Testis (tissue), 2 donors: ENCODE measurements at regions not wholly inside any gene's neighbourhood (a gene's known extent, or its start where the extent isn't known, plus 50 kb on each side); places are given as distances from the start of the nearest gene placed in this dataset.

ENCODE experiments used
- DNase-seq: peaks from one replicate; pipeline ENCODE4 v3.0.0-alpha.2; 2019
- H3K27ac ChIP-seq, 2 donors: fragments of 200-600 bp; sonication (generic); one replicate each; pipeline ENCODE4 v1.5.1; 2019
- H3K27me3 ChIP-seq: fragments of 200-600 bp; sonication (generic); one replicate; pipeline ENCODE4 v1.5.1; 2019
- H3K36me3 ChIP-seq: fragments of 200-600 bp; sonication (generic); one replicate; pipeline ENCODE4 v1.5.1; 2017; ENCODE audit warnings: low read depth; ENCODE audit errors: missing control alignments
- H3K4me1 ChIP-seq: fragments of 200-600 bp; sonication (generic); one replicate; pipeline ENCODE4 v1.5.1; 2019
- H3K4me3 ChIP-seq, 2 donors: fragments of 200-600 bp; sonication (generic); one replicate each; pipeline ENCODE4 v1.5.1; 2017 to 2019
- H3K9me3 ChIP-seq: fragments of 200-600 bp; sonication (generic); one replicate; pipeline ENCODE4 v1.5.1; 2017
- CTCF ChIP-seq, 3 experiments: fragments of 450-650 bp in 2 of 3; fragments of 200-600 bp in 1 of 3; sonication (generic) in 1 of 3; IDR thresholded peaks; one replicate each; pipeline ENCODE4 v1.5.1; 2016 to 2019; ENCODE audit warnings: antibody characterized with exemption in 3 of 3, mild to moderate bottlenecking in 2 of 3, moderate library complexity in 1 of 3
- POLR2A ChIP-seq: fragments of 450-650 bp; IDR thresholded peaks from one replicate; pipeline ENCODE4 v1.6.1; 2017; ENCODE audit warnings: antibody characterized with exemption, mild to moderate bottlenecking, moderate library complexity
- WGBS, 2 donors: methylation state at CpG; one replicate each; pipeline ENCODE4 v1.1.5; 2018; 5-methylcytosine and 5-hydroxymethylcytosine counted together
- intact Hi-C: fragments of 100-400 bp; cut with DNase I; formaldehyde crosslinking; loops from one replicate; pipeline ENCODE4 v1.15.1; 2023; ENCODE audit warnings: low total_unique reads

DNA sequence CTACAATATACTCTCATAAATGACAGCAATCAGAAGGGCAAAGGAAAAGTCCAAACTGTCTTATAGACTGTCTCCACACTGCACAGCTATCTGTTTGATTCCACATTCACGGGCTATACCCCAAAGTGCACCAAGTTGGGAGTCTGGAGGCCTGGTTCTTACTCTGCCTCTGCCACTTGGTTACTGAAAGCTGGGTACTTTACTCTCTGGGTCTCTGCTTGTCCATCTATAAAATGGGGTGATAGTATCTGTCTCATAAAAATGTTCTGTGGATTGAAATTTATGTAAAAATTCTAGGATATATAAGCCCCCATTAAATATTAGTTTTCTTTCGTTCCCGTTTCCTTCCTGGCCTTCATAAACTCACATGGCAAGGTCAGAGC lies 86.5 kb downstream of the CD164 start:
- H3K4me3 ChIP-seq, result no peak overlapping the region
- DNase-seq, result no peak
- no peaks in the 10 kb centered on the region for H3K36me3 ChIP-seq
- H3K27me3 ChIP-seq, result no peaks in the 10 kb centered on the region
- WGBS, 2 donors, result 41 to 69% methylated on average over 3 of the region's 3 CpGs
- no peak overlapping the region for H3K27ac ChIP-seq
- TF ChIP-seq CTCF (IDR thresholded peaks at IDR 0.05) (no peak), POLR2A (no peak)
- intact Hi-C loops, result no loop called here
- H3K4me1 ChIP-seq, result no peaks in the 10 kb centered on the region
- H3K9me3 ChIP-seq, result no peaks in the 10 kb centered on the region

DNA sequence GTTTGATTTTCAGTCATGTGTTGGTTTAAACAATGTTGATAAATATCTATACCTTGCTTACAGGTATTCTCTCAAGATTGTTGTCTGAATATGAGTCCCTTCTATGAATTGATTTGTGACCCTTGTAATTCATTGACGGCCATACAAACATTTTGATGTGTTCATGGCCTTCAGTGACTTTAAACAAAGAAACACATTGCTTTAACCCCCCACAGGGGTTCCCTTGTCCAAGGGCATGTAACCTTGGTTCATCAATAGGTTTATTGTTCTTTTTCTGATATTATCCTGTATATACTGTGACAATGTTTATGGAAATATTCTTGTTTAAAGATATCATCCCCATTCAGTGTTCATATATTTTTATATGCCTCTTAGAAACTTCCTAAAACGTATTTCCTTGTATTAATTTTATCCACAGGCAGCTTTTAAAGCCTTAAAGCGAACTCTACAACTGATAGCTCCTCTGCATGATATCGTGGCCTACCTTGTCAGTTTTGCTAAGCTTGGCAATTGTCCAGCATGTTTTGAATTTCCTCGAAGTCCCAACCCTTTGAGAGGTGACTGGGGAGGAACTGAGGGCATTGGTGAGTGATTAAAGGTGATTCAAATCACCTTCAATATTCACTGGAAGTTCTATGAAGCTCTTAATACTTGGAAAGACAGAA lies 87.0 kb downstream of the CD164 start:
- H3K4me1 ChIP-seq, result no peaks in the 10 kb centered on the region
- no peak for DNase-seq
- no peaks in the 10 kb centered on the region for H3K36me3 ChIP-seq
- no peaks in the 10 kb centered on the region for H3K9me3 ChIP-seq
- no peak overlapping the region for H3K4me3 ChIP-seq
- TF ChIP-seq CTCF (IDR thresholded peaks at IDR 0.05) (no peak), POLR2A (no peak)
- WGBS, 2 donors, result 55 to 59% methylated on average over 5 of the region's 5 CpGs
- intact Hi-C loops, result no loop called here
- H3K27ac ChIP-seq, result no peak overlapping the region
- no peaks in the 10 kb centered on the region for H3K27me3 ChIP-seq

DNA sequence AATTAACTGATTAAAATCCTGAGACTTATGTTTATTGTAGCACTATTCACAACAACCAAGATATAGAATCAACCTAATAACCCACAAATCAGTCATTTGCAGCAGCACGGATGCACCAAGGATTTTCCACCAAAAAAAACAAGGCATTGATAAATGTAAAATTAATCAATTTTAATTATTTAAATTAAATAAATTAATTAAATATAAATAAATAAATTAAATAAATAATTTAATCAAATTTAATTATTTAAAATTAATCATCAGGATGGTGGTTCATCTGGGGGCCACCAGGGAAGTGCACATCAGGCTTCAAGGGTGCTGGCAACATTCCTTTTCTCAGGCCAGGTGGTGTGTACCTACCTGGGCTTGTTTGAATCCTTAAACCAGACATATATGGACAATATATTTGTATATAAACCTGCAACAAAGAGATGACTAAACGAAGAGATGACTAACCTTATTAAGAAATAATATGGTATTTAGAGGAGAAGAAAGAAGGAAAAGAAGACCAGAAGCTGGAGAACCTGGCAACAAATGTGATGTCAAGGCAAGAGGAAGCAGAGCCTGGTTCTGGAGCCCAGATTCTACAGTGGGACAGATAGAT lies 89.2 kb downstream of the CD164 start:
- WGBS, 2 donors, result 85 to 92% methylated on average over 2 of the region's 2 CpGs
- intact Hi-C loops, result no loop called here

GRCh38 chr6:109292420-109292819 lies 89.8 kb downstream of the CD164 start:
- no peak for TF ChIP-seq POLR2A
- TF ChIP-seq CTCF (IDR thresholded peaks at IDR 0.05), result no peak
- Histone ChIP-seq H3K27ac (no peak overlapping the region), H3K4me3 (no peak overlapping the region), H3K9me3 (no peaks in the 10 kb centered on the region), H3K36me3 (no peaks in the 10 kb centered on the region), H3K4me1 (no peaks in the 10 kb centered on the region), H3K27me3 (no peaks in the 10 kb centered on the region)
- intact Hi-C loops, result no loop called here
- 73 to 85% methylated on average over 2 of the region's 2 CpGs for WGBS, 2 donors
- DNase-seq, result no peak

More for the DNA sequence above, 89.2 kb downstream of the CD164 start:
- H3K36me3 ChIP-seq, result no peaks in the 10 kb centered on the region
- H3K27ac ChIP-seq, result no peak overlapping the region
- DNase-seq, result no peak
- no peaks in the 10 kb centered on the region for H3K4me1 ChIP-seq
- no peaks in the 10 kb centered on the region for H3K27me3 ChIP-seq
- H3K9me3 ChIP-seq, result no peaks in the 10 kb centered on the region
- no peak overlapping the region for H3K4me3 ChIP-seq
- no peak for TF ChIP-seq CTCF (IDR thresholded peaks at IDR 0.05)
- TF ChIP-seq POLR2A, result no peak

GRCh38 chr6:109291902-109292301 lies 90.4 kb downstream of the CD164 start:
- no peak for TF ChIP-seq CTCF (IDR thresholded peaks at IDR 0.05)
- TF ChIP-seq POLR2A, result no peak
- WGBS, 2 donors, result 73 to 93% methylated on average over 2 of the region's 2 CpGs
- intact Hi-C loops, result no loop called here
- Histone ChIP-seq H3K27me3 (no peaks in the 10 kb centered on the region), H3K4me1 (no peaks in the 10 kb centered on the region), H3K9me3 (no peaks in the 10 kb centered on the region), H3K36me3 (no peaks in the 10 kb centered on the region), H3K4me3 (no peak overlapping the region), H3K27ac (no peak overlapping the region)
- no peak for DNase-seq
